Gastrocnemius medialis (tissue), 4 donors: ENCODE measurements at regions not wholly inside any gene's neighbourhood (a gene's known extent, or its start where the extent isn't known, plus 50 kb on each side); places are given as distances from the start of the nearest gene placed in this dataset.

ENCODE experiments used
- POLR2A ChIP-seq, 2 donors: fragments of 450-650 bp; IDR thresholded peaks; one replicate each; pipeline ENCODE4 v1.6.1; 2017; ENCODE audit warnings: antibody characterized with exemption in 2 of 2, mild to moderate bottlenecking in 2 of 2, moderate library complexity in 2 of 2
- TF ChIP-seq, protein P1 (sequence below), 5 experiments: fragments of 450-650 bp in 3 of 5; fragments of 200-600 bp in 2 of 5; sonication (generic) in 2 of 5; IDR thresholded peaks in 4 of 5; conservative IDR thresholded peaks in 1 of 5; 1 replicate in 4 of 5; 2 replicates in 1 of 5; pipeline ENCODE4 v1.5.1; 2016 to 2019; ENCODE audit warnings: antibody characterized with exemption in 5 of 5, mild to moderate bottlenecking in 3 of 5, moderate library complexity in 3 of 5

GRCh38 chr13:55230570-55230908, 1910.2 kb upstream of the PRR20A start:
- TF ChIP-seq, protein P1, sequence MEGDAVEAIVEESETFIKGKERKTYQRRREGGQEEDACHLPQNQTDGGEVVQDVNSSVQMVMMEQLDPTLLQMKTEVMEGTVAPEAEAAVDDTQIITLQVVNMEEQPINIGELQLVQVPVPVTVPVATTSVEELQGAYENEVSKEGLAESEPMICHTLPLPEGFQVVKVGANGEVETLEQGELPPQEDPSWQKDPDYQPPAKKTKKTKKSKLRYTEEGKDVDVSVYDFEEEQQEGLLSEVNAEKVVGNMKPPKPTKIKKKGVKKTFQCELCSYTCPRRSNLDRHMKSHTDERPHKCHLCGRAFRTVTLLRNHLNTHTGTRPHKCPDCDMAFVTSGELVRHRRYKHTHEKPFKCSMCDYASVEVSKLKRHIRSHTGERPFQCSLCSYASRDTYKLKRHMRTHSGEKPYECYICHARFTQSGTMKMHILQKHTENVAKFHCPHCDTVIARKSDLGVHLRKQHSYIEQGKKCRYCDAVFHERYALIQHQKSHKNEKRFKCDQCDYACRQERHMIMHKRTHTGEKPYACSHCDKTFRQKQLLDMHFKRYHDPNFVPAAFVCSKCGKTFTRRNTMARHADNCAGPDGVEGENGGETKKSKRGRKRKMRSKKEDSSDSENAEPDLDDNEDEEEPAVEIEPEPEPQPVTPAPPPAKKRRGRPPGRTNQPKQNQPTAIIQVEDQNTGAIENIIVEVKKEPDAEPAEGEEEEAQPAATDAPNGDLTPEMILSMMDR (IDR thresholded peaks at IDR 0.05 in 4 of 5, conservative IDR thresholded peaks at IDR 0.05 in 1 of 5): no peak
- TF ChIP-seq POLR2A (IDR thresholded peaks at IDR 0.05): no peak
